GM23248 (cell line): ENCODE measurements at regions not wholly inside any gene's neighbourhood (a gene's known extent, or its start where the extent isn't known, plus 50 kb on each side); places are given as distances from the start of the nearest gene placed in this dataset.

Source experiments
- EZH2 ChIP-seq: fragments of 200-600 bp; sonication (generic); IDR thresholded peaks from 2 replicates; pipeline ENCODE4 v1.6.1; 2018; ENCODE audit warnings: antibody characterized with exemption, mild to moderate bottlenecking; ENCODE audit not compliant: insufficient read depth, poor library complexity, severe bottlenecking
- EZH2phosphoT487 ChIP-seq: fragments of 200-600 bp; sonication (generic); IDR thresholded peaks from 2 replicates; pipeline ENCODE4 v1.6.1; 2018; ENCODE audit warnings: antibody characterized with exemption, moderate library complexity, mild to moderate bottlenecking, low read depth; ENCODE audit not compliant: insufficient read depth

DNA sequence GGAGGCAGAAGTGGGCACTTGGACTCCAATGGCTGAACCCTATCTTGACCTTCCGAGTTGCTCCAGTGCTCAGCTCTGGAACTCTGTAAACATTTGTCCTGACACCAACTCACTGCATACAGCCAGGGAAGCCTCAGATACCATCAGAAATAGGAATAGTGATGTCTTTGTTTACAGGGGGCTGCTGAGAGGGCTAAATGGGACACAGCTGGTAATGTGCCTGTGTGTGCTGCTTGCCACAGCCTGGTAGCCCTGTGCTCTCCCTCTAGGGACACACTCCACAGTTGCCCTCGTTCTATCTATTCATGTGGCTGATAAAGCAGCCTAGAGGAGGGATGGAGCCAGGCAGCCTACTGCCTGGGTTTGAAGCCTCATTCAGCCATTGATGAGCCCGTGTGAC lies 559.8 kb downstream of the MIAT start:
- TF ChIP-seq EZH2 (no peak), EZH2phosphoT487 (no peak)
